GM19193 (cell line): ENCODE measurements at regions not wholly inside any gene's neighbourhood (a gene's known extent, or its start where the extent isn't known, plus 50 kb on each side); places are given as distances from the start of the nearest gene placed in this dataset.

Experiments used
- POLR2A ChIP-seq: IDR thresholded peaks from 4 replicates; pipeline ENCODE4 v1.6.1; 2011; ENCODE audit not compliant: insufficient read depth, insufficient read length; ENCODE audit errors: extremely low read depth

- no peak for TF ChIP-seq POLR2A
Measured at GRCh38 chr16:80148826-80149225, 392.0 kb upstream of the DYNLRB2 start.

DNA sequence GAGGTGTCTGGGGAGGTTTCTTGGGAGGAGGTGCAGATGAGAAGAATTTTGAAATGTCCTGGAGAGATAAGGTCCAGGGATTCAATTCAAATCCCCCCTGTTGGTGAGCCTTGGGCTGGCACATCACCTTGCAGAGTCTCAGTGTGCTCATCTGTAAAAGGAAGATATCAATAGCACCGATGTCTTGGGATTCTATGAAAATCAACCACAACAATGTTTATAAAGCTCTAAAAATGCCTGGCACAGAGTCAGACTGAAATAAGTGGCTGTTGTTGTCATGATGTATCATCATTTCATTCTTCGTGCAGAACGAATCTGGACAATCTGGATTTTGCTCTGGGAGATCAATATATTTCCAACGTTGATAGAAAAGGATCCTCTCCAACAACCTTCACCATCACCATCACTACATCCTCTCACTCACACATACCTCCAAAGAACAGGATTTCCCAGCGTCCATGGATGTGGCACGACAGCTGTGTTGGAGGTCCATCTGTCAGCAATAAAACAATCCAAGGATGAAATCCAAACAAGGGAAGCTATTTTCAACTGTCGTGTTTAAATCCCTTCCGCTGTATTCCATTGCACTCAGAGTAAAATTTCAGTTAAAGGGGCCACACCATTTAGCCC, 393.7 kb upstream of the DYNLRB2 start:
- no peak for TF ChIP-seq POLR2A

- TF ChIP-seq POLR2A = no peak
Measured at GRCh38 chr16:80144191-80144590, 396.6 kb upstream of the DYNLRB2 start.

- TF ChIP-seq POLR2A = no peak
Measured at GRCh38 chr16:80142940-80143339, 397.9 kb upstream of the DYNLRB2 start.

DNA sequence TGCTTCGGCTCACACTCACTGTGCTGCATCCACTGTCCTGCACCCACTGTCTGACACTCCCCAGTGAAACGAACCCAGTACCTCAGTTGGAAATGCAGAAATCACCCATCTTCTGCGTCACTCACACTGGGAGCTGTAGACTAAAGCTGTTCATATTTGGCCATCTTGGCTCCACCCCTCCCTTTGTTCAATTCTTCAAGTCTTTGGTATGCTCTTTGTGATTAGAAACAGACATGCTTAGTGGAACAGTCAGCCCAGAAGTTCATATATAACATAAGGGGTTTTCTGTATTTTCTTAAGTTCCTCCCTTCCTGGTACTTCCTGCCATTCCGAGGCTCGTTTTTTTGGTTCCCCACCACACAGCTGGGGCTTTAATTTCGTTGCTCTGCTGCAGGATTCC, 398.5 kb upstream of the DYNLRB2 start:
- no peak for TF ChIP-seq POLR2A

DNA sequence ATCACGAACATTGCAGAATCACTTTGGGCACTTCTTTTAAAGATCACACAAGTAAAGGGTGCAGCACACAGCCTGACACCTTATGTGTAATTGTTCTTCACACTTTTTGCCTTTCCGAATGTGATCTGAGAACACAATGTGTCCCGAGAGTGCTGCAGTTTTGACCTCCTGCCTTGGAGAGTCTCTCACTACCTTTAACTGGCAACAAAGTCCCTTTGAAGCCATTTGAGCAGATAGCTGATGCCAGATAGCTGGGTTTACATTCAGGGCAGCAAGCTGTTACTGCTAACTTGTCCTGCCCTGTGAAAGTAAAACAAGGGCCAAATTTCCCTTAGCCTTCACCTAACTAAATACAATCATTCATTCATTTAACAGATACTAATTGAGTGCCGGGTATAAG, 411.0 kb upstream of the DYNLRB2 start:
- no peak for TF ChIP-seq POLR2A

DNA sequence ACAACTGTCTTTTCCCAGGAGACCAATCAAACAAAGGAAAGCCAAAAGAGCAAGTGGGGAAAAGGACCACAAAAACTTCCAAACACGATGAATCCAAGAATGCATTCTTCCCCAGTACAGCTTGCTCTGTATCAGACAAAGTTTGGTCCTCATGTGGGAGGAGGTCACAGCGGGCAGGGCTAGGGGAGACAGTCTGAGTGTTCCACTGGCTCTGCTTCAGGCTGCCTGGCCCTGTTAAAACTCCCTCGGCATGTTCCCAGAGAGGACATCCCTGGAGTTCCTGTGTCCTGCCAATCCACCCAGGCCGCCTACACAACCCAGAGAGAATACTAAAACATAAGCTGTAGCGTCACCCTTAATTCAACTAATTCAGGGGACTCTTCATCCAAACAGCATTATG, 415.1 kb upstream of the DYNLRB2 start:
- no peak for TF ChIP-seq POLR2A

GRCh38 chr16:80123189-80123588, 417.6 kb upstream of the DYNLRB2 start:
- TF ChIP-seq POLR2A = no peak

GRCh38 chr16:80122115-80122514, 418.7 kb upstream of the DYNLRB2 start:
- TF ChIP-seq POLR2A = no peak

GRCh38 chr16:80121522-80121909, 419.3 kb upstream of the DYNLRB2 start:
- TF ChIP-seq POLR2A = no peak

GRCh38 chr16:80120899-80121521, 419.8 kb upstream of the DYNLRB2 start:
- TF ChIP-seq POLR2A = no peak

DNA sequence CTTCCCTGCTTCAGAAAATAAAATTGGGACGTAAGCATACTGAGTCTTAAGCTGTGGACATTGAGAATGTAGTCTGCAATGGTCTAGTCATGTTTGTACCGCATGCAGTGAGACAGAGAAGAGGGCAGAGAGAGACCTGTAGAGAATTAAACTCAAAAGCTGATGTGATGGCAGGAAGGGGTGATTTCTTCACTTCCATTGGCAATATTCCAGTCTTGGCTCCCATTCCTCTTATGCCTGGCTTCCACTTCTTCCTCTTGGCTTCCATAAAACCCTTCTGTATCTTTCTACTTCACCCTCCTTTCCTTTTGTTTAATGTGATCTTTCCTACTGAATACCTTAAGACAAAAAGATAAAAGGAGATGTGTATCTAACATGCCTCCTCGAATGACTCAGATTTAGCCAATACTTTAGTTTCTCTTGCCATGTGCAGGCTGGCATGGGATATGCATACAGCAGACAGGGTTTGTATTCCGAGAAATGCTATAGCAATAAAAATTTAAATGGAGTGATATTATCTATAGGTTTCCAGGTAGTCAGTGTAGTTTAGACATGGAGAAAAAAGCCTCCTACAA, 423.1 kb upstream of the DYNLRB2 start:
- no peak for TF ChIP-seq POLR2A

GRCh38 chr16:80116711-80117110, 424.1 kb upstream of the DYNLRB2 start:
- no peak for TF ChIP-seq POLR2A

GRCh38 chr16:80114699-80115098, 426.1 kb upstream of the DYNLRB2 start:
- no peak for TF ChIP-seq POLR2A

DNA sequence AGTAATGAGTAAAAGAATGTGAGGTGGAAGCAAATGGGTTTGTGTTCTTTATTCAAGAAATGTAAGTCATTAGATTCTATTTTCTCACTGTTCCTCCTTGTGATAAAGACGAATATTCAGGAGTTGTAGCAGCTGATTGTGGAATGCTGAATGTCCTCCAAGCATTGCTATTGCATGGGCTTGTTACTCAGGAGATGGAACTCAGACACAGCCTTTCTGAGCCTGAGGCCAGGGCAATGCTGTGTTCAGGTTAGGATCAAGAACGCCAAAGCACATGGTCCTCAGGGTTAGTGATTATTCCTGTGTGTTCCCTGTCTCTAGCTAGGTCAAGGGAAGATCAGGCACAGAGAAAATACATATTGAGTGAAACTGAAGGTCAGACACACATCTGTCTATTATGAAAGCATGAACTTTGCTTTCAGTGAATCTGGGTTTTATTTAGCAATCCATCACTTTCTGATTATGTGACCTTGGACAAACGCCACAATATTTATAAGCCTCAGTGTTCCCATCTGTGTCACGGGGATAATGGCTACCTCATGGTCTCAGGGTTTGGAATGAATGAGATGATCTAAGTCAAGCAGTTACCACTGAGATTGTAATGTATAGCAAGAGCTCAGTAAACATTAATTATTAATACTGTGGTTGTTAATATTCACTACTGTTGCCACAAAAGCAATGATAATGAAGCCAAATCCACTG, 426.8 kb upstream of the DYNLRB2 start:
- TF ChIP-seq POLR2A = no peak

DNA sequence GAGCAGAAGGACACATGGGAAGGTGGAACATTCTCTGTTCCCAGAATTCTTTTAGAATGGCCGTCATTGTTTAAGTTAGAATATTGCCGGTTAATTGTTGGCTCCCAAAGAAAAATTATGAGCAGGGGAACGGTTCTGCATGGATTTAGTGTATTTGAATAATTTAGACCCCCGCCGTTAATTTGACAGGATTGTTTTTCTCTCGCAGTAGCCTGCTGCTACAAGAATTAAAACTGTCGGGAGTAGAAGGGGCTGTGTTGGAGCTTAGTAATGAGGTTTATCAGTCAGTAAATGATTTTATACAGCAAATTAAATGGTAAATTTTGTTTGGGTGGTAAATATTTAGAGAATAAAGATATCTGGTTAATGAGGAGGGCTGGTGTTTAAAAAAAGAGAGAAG, 431.2 kb upstream of the DYNLRB2 start:
- no peak for TF ChIP-seq POLR2A
